Right hindlimb (tissue), 1 donor: ENCODE measurements at regions not wholly inside any gene's neighbourhood (a gene's known extent, or its start where the extent isn't known, plus 50 kb on each side); places are given as distances from the start of the nearest gene placed in this dataset.

Experiments
- DNase-seq: peaks from one replicate; pipeline ENCODE4 v3.0.0-alpha.2; 2018

DNA sequence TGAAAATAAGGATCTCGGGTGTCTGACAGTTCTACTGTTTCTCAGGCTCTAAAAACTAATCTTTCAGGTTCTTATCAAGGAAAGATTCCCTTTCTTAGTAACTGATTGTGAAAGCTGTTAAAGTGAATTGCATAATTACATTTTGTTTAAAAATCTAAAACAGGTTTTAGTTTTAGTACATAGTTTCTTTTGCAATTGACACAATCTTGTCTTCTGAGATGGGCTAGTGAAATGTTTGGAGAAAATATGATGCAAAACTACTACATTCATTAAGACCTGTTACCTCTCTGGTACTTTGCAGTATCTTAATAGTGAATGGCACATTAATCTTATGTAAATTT lies 298.4 kb downstream of the UTRN start:
- no peak for DNase-seq

DNA sequence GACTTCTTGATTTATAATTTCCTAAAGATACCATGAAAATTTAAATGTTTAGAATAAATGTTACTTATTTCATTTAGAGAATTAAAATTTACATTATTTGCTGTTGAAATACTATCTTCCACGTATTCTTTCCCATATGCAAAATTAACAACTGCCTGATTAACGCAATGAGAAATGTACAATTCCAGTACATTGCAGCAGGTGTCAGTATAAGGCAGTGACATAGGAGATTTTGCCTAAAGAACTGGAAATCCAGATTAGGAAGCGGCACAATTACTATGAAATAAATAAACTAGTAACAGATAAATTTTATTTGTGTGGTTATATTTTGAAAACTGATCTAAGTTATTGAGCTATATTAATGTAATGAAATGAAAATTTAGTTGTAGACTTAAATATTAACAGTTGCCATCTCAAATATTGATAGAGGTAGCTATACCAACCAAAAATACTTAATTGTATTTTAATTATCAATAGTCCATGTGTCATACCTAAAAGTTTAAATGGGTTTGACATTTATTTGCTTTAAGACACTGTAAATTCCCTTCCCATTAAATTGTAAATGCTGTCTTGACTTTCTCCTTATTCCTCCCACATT lies 300.2 kb downstream of the UTRN start:
- DNase-seq, result no peak

DNA sequence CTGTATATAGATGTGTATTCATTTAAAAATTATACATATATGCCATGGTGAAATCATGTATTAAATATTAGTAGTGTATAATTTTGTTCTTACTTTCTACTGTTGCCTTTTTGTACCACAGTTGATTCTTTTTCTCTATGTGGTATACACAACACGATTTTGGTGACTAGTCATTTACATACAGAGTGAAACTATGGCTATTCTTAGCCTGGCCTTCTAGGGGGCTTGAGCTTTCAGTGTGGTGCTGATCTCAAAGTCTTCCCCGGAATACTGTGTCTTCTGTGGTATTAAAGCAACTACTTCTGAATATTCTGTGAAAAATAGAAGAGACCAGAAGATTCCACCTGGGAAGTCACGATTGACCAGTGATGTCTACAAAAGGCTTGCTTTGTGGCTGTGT lies 301.9 kb downstream of the UTRN start:
- no peak for DNase-seq

DNA sequence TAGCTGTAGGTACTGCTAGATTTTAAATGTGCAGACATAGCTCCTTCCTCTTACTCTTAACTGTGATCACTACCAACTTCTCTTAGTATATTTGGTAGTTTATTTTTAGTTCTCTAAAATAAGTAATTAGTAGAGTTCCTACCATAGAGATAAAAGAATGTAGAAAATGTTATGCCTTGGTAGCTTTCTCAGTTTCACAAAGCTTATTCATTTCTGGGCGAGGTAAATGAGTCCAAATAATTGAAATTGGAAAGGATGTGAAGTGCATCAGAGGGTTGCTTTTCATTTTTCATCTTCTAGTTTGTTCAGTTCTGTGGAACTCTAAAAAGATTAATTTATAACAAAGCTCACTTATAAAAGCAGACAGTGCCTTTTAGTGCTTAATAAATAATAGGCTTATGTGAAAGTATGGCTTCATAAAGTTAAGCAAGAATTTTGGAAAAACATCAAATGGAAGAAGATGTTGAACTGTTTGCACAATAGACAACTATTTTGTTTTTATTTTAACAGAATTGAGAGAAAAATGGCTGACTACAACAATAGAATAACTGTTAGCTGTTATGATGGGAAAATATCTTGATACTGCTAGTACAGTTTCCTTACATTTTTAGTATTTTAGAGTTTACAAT lies 303.7 kb downstream of the UTRN start:
- no peak for DNase-seq

DNA sequence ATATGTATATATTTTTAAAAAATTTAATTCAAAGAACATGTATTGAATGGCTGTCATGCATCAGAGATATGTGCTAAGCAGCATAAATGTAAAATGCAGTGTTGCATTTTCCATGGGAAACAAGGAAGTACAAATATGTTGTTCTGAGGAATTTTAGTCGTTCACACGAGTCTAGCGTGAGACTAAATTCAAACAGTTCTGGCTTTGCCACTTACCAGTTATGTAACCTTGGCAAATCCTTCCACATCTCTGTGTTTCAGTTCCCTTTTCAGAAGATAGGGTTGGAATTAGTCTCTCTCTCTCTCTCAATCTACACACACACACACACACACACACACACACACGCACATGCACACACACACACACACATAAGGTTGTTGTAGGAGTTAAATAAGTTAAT lies 305.4 kb downstream of the UTRN start:
- no peak for DNase-seq

DNA sequence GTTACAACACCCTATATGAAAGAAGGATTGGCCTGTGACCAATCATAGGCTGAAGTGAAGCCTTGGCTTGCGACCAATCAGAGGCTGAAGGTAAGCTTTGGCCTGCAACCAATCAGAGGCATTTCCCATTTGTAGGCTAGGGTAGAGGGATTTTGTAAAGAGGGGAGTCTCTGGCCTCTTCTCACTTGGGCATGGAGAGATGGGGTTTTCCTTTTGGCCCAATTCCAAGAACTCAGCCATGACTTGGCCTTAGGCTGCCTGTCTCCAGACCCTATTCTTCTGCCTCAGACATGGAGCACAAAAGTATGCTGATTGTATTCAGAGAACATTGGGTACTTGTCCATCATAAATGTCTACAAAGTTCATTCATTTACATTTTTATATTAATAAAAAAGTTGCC lies 308.3 kb downstream of the UTRN start:
- DNase-seq, result no peak

DNA sequence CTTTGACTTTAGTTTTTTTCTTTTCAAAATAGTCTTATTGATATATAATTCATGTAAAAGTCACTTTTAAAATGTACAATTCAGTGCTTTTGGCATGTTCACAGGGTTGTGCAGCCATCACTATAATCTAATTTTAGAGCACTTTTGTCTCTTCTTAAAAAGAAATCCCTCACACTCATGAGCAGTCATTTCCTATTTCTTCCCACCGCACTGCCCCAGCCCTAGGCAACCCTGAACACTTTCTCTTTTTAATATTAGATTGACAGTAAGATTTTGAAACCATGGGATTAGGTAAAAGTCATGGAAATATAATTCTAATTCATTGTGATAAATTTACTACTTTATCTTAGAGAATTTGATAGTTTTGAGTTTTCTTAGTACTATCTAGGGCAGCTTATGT lies 309.4 kb downstream of the UTRN start:
- no peak for DNase-seq

DNA sequence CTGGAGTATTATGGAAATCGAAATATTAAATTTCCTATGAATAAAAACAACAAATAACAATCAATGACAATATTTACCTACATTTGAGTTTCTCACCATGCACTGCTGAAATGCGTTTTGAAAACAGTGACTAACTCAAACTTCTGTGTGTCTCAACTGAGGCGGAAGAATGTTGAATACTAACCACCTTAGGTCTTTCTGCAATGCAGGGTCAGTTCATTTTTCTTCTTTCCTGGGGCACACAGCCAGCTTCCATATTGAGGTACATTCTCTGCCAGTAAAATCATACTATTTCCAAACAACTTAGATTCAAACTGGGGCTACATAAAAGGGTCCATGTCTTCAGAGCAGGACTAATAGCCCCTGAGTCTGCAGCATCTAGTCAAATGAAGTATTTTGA lies 310.1 kb downstream of the UTRN start:
- DNase-seq, result no peak

DNA sequence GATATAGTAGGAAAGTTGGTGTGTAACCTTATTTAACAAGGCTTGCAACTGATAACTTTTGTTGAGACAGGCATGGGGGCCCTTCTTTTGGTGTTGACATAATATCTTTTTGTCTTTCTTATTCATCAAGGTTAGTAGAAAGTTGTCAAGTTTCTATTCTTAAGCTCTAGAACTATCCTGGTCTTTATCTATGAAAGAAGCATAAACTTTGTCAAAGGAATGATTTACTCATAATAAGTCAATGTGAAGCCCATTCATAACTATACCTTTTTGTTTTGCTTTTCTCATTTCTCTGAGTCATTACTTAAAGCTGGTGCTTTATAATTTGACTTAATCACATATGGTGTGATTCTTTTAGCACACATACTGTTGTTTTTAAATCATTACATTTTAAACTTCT lies 312.4 kb downstream of the UTRN start:
- DNase-seq, result no peak

DNA sequence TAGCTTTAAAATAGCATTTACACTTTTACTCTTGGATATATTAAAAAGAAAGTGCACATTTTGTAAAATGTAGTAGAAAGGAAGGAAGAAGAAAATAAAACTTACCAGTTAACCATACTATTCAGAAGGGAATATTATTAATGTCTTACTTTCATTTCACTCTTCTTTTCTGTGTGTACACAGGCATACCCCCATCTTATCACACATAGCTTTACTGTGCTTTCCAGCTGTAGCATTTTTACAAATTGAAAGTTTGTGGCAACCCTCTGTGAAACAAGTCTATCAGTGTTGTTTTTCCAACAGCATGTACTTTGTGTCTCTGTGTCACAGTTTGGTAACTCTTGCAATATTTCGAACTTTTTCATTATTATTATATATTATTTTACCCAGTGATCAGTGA lies 314.5 kb downstream of the UTRN start:
- no peak for DNase-seq

DNA sequence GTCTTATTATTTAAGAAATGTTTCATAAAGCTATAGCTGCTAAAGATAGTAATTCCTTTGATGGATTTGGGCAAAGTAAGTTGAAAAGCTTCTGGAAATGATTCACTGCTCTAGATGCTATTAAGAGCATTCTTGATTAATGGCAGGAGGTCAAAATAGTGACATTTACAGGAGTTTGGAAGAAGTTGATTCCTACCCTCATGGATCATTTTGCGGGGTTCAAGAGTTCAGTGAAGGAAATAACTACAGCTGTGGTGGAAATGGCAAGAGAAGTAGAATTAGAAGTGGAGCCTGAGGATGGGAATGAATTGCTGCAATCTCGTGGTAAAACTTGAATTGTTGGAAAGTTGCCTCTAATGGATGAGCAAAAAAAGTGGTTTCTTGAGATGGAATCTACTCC lies 316.1 kb downstream of the UTRN start:
- DNase-seq, result no peak

DNA sequence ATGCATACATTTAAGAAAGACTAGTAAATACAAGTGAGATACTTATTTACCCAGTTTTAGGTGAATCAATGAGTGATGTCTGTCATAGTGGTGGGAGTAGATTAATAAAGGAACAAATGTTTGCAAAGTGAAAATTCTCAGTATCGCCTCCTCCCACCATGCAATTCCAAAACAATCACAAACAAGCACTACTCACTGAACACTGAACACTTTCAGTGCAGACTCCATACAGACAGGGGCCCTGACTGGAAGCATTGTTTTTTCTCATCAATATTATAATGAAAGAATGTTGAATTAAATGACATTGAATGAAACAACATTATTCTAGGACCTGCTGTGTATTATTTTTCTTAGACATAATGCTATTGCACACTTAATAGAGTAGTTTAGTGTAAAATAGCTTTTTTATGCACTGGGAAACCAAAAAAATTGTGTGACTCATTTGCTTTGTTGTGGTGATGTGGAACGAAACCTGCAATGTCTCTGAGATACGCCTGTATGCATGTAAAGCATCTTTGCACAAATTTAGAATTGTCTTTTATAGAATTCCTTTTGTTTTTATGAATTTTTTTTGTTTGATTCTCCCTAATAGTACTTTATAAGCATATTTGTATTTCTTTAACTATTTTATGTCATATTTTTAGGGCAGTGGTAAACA lies 317.5 kb downstream of the UTRN start:
- DNase-seq, result no peak

DNA sequence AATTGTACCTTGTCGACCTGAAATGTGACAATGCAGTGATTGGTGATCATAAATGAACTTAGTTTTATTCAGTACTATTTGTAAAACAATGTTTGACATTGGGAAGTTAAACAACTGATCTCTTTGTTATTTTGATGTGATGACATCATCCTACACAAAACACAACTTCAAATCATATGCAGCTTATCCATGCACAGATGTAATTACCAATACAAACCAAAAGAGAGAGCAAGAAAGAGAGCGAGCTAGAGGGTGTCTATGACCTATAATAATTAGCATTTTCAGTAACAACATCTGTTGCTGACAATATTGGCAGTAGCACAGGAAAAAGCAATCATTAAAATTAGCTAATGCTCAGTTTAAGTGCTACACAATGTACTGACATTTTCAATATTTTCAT lies 320.9 kb downstream of the UTRN start:
- no peak for DNase-seq

DNA sequence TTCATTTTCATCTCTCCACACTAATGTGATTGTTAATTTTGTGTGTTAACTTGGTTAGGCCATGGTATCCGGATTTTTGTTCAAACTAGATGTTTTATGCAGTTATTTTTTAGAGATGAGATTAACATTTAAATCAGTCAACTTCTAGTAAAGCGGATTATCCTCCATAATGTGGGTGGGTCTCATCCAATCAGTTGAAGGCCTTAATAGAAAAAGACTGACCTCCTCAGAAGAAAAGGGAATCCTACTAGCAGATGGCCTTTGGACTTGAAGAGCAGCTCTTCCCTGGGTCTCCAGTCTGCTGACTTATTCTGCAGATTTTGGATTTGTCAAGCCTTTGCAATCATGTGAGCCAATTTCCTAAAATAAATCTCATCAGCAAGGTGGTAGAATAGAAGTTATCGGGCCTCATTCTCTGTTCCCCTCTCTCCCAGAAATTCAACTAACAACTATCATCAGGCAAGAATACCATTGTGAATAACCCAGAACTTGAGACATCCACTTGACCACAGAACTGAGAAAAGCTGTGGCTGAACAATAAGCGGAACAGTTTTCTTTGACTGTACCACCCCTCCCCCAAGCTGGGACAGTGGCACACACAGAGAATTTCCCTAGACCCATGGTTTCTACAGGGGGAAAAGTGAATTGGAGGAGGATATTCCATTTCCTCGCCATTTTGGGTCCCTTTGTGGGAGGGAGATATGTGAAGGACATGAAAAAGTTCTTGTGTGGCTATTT lies 323.0 kb downstream of the UTRN start:
- DNase-seq, result no peak

DNA sequence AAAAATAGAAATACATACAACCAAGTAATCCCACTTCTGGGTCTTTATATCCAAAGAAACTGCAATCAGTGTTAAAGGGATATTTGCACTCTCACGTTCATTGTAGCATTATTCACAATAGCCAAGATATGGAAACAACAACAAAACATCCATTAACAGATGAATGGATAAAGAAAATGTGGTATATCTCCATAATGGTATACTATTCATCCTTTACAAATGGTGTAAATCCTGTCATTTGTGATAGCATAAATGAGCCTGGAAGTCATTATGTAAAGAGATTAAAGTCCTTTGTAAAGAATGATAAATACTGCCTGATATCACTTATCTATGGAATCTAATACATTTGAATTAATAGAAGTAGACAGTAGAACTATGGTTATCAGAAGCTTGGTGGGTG lies 327.7 kb downstream of the UTRN start:
- no peak for DNase-seq

DNA sequence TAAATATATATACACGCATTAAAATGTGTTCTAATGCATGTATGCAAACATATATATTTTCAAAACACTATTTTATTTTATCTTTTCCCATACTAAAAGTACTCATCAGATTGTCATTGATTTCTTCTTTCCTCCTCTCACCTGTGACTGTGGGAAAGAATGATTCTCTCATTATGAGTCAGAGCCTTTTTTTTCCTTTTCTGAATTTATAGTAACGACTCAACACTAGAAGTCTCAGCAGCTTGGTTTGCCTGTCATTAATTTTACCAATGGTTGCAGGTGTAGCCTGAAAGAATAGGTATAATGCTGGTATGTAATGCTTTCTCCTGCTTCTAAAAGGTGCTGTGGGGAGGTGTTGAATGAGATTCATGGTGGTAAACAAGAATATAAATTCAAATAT lies 328.7 kb downstream of the UTRN start:
- DNase-seq, result no peak

DNA sequence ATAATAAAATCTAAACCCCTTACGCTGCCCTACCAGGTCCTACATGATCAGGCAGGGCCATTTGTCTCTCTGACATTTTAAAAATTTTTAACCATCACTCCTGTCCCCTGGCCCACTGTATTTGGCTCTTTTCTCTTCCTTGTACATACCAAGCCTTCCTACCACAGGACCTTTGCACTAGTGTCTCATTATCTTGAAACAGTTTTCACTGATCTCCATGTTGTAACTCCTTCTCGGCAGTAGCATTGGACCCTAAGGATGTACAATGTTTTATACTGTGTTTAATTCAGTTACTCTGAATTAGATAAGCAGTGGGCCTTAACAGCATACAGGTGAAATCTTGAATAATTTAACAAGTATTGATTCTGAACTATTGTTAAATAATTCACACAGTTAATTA lies 330.7 kb downstream of the UTRN start:
- no peak for DNase-seq

DNA sequence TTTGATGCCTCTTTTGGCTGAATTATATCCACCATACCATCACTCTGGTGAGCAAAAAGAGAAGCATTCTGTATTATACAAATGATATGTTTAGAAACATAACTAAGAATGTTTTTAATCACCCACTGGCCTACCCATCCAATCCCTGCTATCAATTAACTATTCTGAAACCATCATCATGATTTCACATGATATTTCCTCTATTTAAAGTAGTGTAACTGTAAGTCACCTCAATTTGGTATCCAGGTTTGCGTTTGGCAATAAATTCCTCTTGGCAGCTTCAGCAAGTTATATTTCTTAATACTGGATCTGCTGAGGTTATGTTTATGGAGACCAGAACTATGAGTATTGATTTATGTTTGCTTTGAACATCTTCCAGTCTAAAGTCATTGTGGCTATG lies 332.1 kb downstream of the UTRN start:
- DNase-seq, result no peak

DNA sequence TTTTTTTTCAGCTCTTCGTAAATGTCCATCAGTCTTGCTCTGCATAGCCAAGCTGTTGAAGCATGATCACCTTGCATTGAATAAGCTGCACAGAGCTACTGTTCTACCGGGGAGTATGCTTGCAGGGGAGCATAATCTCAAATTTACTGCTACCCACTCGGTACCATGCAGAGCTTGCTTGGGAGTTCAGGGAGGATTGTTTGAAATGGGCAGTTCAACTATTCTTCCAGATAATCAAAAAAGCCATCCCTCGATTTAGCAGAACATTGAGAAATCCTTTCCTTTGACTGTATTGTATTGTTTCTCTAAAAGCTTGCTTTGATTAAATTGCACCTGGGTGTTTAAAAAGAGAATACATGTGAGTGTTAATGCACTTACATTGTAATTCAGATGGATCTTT lies 332.6 kb downstream of the UTRN start:
- DNase-seq, result no peak

DNA sequence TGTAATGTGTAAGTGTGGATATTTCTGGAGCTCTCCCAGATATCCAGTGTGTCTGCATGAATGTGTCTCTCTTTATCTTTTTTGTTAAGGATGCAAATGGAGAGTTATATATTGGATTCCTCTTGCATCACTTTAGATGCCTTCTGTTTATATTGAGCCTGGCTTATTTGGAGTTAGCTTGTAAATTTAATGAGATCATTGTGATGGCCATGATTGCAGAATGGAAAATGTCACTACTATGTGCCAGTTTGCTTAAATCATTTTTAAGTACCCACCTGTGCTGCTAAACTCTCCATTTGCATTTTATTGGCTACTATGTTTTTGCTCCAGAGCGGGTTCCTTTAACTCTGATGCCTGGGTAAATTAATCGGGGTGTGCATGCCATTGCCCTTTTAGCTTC lies 334.8 kb downstream of the UTRN start:
- no peak for DNase-seq

DNA sequence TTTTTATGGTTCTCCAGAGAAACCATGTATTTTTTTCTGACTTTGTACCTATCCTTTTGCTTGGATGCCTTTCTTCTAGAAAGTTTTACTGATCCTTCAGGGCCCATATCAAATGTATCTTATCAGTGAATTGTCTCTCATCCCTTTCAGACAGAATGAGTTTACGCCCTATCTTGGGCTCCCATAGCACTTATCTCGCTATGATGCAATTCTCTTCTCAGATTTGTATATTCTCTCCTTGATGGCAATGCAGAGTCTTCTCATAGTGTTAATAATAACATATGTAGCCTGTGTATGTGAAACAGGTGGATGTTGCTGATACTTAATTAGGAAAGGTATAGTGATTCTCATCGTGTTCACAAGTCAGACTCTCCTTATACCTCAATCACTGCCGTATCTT lies 336.2 kb downstream of the UTRN start:
- DNase-seq, result no peak

DNA sequence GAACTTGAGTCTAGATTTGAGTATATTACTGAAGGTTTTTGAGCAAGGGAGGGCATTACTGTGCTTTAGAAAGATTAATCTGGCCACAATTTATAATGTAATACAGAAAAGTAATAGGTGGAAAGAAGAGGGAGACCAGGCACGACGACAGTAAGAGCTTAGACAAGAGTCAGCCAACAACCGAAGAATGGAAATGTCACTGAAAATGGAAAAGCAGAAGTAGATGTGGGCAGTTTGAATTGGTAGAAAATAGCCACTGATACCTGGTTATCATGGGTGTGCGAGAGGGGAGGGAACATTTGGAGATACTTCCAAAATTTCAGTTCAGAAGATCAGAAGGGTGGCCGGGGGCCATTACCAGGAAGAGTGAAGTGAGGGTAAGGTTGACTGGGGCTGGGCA lies 339.1 kb downstream of the UTRN start:
- no peak for DNase-seq

DNA sequence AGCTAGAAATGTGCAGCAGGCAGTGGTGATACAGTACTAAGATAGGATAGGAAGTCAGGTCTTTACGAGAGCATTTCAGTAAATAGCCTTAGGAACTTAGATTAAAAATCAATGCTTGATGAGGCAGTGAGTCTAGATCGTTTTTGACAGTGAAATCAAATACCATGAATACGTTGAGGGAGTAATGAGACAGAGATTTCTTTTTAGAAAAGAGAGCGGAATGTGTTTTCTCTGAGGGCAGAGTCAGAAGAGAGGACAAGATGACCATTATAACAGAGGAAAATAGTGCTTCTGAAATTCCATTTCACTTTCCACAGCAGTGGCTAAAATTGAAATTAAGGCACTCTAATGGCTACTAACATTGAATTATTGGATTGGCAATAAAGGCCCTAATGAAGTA lies 339.6 kb downstream of the UTRN start:
- DNase-seq, result no peak

DNA sequence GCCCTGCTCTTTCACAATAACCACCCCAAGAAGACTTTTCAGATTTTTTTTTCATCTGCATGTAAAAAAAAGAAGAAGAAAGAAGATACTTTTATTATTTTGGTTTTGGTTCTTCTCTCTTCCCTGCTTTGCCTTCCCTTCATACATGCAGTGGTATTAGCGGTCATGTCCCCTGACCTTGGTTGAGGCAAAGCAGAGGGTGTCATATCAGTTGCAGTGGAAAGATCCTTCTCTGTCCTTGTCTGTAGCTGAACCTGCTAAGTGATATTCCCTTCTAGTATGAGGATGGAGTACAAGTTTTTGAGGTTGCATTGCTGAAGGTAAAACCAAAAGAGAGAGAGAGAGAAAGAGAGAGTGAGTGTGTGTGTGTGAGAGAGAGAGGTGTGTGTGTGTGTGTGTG lies 345.7 kb downstream of the UTRN start:
- no peak for DNase-seq
